HG02970 (cell line): ENCODE measurements at regions not wholly inside any gene's neighbourhood (a gene's known extent, or its start where the extent isn't known, plus 50 kb on each side); places are given as distances from the start of the nearest gene placed in this dataset.
"Not testable (repeated sequence)": the region's sequence is repeated elsewhere in the genome, so short reads cannot be mapped to it uniquely, and the experiment has no call there.

Source experiments
- ATAC-seq: cut with Tn5 transposase; IDR thresholded peaks from one replicate; pipeline ENCODE4 v1.9.1; 2021; ENCODE audit warnings: mild to moderate bottlenecking, moderate library complexity, moderate number of reproducible peaks; ENCODE audit not compliant: unreplicated experiment, low FRiP score

DNA sequence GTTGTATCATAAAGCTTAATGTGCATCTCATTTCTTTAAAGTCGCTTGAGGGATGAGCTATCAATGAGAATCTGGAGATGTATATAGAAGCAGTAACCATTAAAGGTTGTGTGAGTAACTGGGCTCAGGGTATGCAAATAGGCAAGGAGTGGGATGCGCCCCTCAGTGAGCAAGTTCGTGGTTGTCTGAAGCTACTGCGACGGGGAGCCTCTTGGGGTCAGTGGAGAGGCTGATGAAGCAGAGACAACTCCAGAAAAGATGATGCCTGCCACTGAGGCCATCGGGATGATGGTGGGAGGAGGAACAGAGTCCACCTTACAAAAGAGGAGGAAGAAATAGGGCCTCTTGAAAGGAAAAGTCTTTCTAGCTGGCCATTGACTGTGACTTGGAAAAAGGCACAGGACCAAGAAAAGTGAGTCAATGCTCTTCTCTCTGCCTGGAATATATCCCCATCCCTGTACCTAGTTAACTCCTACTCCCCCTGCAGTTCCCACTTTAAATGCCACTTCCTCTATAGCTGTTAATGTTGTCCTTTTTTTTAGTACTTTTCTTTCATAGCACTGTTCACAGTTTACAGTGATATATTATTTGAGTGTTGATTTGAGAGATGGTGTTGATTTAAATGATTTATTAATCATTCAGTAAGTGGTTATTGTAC is 51.4 kb upstream of the LSM6 start:
- no peak for ATAC-seq

DNA sequence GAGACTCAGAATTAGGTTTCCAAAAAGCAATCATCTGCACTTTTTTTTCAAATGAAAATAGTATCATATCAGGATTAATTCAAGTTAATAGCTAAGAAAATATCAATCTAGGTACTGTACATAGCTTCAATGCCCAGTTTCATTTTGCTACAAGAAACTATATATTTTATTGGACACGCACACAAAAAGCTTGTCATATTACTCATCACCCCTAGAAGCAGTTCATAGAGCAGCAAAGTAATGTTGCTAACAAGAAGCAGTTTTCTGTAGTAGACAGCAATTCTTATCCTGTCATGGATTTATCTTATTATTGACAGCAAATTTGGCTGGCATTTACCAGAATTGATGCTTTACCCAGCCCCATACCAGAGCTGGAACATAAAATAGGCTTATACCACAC is 52.3 kb upstream of the LSM6 start:
- no peak for ATAC-seq

DNA sequence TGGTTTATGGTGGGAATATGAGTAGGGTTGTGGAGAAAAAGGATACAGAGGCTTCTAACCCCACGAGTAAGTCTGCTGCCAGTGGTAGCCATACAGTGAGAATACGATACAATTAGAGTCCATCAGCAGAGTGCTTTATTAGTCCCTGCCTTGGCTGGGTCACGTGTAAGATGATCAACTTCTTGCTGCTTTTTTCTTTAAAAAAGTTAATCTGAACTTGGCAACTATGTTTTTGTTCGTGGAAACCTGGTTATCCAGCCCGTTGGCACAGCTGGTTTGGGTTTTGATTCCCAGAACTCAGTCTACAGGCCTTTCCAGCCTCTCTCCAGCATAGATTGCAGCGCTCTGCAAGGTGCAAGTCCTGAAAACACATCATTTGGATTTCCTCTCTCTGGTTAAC is 53.1 kb upstream of the LSM6 start:
- ATAC-seq = no peak

DNA sequence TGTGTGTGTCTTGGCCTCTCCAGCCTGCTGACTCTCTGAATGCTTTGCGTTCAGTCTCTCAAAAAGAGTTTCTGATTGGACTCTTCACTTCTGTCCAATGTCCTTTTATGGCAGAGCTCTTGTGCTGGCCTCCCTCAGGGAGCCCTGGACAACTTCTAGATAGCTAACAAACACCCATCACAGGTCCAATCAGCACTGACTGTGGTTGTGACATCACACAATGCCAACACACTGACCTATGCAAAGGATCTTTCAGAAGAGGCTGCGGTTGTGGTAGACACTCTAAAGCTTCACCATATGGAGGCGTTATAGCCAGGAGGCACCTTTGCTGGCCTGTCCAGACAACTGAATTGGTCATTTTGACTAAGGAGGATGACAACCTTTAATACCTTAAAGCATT is 53.8 kb upstream of the LSM6 start:
- no peak for ATAC-seq

DNA sequence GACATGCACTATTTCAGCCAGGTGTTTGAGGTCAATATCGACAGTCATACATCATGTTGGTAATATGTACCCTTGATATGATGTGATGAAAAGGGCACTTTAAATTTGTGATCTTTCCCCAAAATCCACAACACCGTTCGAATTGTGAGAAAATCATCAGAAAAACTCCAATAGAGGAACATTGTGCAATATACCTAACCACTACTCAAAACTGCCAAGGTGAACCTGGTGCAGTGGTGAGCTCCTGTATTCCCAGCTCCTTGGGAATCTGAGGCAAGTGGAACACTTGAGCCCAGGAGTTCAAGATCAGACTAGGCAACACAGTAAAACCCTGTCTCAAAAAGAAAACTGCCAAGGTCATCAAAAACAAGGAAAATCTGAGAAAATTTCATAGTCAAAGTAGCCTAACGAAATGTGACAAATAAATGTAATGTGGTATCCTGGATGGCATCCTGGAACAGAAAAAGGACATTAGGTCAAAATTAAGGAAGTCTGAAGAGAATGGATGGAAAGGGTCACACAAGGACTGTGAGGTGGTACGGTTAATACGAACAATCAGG is 55.6 kb upstream of the LSM6 start:
- ATAC-seq = no peak

DNA sequence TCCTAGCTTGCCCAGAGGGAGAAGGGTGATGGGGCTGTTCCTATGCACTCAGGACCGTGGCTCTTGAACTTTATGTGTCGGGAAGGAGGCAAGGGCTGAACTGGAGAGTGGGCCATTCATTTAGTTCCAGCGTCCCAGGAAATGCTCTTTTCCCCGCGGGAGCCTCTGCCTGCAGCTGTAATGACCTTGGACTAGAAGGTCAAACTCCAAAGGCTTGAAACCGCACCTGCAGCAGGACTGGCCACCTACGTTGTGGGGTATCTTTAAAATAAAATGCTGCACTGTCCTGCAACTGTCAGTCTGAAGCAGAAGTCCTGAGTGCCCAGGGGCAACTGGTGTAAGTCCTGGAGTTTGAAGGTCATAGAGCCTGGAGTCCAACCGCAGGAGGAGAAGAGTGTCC is 61.5 kb upstream of the LSM6 start:
- no peak for ATAC-seq

DNA sequence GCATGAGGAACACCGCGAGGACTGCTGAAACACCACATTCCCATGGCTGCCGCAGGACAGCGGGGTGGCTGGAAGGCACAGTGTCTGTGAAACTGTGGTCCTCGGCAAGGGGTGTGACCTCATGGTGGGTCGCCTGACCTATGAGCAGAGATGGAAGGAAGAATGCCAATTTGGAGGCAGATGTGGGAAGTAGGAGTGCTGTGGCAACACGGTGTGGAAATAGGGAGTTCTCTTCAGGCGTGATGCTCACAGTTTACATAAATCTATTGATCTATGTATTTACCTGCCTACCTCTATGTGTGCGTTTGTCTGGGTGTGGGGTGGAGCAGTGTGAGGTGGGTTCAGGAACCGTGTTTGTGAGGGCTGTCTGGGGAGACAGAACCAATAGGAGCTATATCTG is 62.3 kb upstream of the LSM6 start:
- no peak for ATAC-seq

DNA sequence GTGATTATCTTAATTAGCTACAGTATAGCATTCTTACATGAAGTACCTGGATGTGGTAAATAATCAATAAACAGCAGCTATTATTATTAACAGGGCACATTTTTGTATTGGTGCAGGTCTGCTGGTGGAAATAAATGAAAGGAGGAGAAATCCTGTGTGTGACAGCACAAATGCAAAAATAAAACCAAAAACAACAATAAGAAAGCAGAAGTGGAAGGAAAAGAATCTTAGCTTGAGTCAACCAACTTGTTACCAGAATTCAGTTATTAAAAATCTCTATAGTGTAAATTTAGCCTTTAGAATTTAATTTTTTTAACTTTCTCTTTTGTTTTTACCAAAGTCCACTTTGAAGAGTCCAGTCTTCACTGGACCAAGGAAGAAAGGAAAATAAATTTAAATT is 63.1 kb upstream of the LSM6 start:
- ATAC-seq = no peak

DNA sequence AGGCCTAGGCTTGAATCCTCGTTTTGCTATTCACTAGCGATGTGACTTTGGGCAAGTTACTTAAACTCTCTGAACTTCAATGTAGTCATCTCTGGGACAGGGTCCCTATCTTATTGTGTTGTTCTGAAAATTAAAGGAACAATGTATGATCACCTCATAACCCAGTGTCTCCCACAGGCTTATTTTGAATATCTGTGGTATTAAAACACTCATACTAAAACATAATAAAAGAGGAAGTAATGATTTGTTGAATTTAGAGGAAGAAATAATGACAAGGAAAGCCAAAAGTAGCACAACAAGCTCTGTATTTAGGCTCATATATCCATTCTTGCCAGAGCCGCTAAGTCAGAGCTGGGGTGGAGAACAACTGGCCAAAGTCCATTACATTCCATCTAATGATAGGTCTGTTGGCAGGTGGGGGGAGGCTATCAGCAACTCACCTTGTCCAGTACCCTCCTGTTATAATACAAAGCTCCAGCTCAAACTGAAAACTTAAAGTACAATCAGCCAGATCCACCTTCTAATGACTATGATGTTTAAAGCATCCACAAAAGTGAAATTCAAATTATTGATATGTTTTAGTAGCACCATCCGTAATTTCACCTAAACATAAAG is 64.5 kb upstream of the LSM6 start:
- no peak for ATAC-seq

DNA sequence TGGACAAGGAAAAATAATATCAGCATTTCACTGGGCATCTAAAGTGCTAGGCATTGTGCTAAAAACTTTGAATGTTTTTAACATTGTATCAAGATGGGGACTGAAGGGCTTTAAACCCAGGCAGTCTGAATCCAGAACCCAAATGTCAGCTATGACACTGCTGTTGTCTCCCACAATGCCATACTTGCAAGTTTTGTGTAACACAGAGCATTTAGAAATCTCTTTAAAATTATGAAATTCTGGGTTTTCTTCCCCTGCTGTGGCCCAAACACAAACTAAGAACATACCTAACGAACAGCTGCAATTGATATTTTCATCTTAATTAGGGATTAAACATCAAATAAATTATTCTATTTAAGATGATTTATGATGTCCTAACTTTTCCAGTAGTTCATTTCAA is 66.8 kb upstream of the LSM6 start:
- no peak for ATAC-seq

DNA sequence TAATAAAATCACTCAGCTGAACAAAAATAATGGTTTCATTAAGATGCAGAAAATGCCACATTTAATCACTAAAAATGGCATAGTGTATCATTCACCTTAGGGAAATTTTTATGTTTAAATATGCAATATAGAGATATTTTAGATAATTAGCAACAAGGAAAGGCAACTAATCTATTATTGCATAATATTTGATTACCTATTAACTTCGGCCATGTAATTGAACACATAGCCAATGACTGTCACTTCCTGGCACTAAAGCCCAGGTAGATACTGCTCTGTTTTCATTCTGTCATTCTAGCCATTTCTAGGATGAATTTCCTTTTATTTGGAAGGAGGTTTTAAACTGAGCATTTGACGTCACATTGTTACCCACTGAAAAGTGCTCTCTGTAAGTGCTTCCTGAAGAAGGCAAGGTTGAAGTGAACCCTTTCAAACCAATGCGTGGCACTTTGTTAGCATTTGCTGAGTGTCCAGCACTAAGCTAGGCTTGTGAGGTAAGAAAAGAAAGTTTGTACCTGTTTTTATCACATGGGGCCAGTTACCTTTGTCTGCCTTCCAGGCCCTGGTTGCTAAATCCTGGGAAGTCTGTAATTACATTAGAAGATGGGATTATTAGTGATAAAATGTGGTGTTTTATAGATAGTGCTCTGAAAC is 67.8 kb upstream of the LSM6 start:
- ATAC-seq = no peak

DNA sequence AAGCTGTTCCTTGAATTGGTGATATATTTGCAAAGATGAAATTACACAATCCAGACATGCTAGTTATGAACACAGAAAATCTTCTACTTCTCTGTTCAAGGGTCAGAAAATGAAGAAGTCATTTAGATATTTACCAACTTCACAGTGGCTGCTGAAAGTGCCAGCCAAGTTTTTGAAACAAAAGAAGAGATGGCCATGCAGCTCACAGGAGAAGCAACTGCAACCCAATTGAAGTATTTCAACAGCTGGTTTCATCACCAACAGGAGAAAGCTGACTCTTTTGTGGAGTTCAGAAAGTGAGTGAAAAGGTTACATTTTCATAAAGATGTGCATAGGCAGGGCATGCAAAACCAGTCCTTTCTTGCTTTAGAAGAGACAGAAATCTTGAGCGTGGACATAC is 70.1 kb upstream of the LSM6 start:
- ATAC-seq = no peak

DNA sequence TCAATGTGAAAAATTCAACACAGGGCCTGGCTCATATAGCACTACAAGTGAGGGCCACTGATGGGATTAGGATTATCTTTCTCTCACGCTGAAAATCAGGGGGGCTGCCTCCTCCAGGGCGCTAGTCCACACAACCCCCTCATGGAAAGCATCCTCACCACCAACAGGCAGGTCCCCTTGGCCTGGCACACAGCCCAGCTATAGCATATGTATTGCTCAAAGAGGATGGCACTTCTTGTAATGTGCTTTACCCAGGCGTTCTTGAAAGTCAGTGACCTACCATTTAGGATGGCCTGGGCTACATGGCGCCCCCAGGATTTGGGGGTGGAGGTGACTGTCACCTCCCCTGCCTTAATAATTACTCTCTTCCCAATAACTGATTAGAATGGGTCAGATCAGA is 71.0 kb upstream of the LSM6 start:
- ATAC-seq = no peak

DNA sequence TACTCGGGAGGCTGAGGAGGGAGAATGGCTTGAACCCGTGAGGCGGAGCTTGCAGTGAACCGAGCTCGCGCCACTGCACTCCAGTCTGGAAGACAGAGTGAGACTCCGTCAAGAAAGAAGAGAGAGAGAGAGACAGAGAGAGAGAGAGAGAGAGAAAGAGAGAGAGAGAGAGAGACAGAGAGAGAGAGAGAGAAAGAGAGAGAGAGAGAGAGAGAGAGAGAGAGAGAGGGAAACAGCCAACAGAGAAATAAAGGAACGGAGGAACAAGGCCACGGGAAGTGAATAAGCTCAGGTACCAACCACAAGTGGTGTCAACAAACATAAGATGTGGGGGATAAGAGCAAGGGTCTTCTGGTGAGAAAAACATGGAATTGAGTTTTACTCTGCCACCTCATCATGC is 71.5 kb upstream of the LSM6 start:
- not testable (repeated sequence) for ATAC-seq

DNA sequence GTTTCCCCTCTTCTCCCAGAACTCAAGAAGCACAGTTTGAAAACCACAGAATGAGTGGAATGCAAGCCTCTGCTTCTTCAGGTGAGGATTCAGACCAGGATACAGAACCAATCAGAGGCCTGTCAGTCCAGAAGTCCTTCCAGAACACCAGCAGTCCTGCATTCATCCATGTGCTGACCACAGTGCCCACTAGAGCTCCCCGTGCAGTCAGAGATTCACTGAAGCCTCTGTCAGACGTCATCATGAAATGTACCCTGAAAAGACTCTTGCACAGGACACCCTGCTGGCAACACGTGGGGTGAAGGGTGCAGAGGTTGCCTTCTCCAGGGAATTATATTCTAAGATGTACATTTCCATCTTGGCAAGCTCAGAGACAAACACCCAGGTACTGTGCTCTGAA is 75.9 kb upstream of the LSM6 start:
- ATAC-seq = no peak

DNA sequence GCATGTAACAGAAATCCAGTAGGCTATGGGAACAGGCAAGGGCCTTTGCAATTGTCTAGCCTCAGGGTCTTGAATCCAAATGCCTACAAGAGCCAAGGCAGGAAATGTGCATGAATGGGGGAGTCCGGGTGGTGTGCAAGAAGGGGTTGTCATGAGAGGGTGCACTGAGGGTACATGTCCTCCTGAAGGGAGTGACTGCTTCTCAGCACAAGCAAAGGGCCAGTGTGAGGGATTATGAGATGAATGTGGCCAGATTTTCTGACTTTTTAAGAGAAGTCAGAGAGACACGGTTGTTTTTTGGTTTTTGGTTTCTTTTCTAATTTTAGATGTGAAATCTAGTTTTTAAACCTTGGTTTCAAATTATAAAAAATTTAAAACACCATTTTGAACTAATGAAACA is 76.5 kb upstream of the LSM6 start:
- ATAC-seq = no peak

DNA sequence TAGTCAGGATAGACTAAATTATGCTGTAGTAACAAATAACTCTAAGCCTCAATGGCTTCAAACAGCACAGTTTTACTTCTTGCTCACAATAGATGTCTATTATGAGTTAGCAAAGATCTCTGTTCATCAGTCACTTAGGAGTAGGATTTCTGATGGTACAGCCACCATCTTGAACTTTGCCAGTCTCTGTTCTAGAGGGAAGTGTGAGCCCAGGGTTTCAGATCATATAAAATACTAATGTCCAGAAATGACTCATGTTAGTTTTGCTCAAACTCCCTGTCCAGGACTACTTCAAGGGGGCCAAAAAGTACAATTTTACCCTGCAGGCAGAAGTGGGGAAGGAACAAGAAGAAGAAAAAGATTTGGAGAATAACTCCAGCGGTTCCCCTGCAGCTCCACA is 77.1 kb upstream of the LSM6 start:
- ATAC-seq = no peak

DNA sequence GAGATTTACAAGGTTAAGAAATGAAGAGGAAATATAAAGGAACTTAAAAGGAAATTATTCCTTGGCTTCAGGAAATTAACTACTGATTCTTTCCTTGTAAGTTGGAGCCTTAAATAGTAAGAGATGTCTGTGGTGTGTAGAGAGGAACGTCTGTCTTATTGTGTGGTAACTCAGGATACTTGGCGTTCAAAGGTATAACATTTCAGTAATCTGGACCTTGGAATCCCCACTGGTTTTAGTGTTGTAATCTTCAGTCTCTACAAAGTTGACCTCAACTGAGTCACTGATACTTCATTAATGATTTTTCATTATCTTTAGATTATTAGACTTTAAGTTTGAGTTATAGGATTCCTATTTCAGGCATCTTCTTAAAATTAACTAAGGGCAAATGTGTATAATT is 79.1 kb upstream of the LSM6 start:
- ATAC-seq = no peak

DNA sequence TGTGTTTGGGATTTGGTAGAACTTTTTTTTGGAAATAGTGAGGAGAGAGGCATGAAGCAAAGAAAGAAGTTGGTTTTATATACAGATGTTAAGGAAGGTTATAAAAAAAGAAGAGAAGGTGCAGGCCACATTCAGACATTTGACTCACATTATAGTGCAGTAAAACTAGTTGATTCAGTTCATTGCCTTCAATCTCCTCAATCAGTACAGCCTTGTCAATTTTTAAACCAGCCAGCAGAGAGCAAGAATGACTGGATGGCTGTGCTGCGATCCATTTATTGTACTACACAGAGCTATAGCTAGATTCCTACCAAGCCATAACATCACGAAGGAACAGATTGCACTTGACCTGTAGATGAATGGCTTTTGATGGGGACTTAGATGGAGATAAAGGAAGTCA is 79.7 kb upstream of the LSM6 start:
- no peak for ATAC-seq

DNA sequence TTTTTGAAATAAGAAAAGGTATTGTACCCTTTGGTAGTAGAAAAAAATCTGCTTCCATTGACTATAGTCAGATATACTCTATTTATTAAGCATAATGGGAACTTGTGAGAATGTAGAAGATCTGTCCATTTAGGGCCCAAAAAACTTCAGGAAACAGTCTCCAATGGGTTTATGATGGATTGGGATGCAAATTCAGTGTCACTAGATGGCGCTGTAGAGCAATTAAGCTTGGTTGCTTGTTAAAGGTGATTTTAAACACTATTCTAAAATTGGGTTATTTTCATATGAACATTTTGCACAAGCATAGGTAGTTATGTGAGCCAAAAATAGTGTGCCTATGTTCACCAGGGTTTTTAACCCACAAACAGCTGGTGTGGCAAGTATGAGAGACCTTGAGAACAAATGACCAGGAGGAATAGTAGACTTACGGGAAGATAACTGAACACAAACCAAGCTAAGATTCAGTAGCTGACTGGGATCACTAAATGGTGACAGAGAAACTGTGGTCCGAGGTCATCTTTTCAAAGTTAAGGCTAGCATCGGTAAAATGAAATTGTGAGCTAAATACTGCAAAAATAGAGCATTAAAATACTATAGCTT is 80.3 kb upstream of the LSM6 start:
- no peak for ATAC-seq

DNA sequence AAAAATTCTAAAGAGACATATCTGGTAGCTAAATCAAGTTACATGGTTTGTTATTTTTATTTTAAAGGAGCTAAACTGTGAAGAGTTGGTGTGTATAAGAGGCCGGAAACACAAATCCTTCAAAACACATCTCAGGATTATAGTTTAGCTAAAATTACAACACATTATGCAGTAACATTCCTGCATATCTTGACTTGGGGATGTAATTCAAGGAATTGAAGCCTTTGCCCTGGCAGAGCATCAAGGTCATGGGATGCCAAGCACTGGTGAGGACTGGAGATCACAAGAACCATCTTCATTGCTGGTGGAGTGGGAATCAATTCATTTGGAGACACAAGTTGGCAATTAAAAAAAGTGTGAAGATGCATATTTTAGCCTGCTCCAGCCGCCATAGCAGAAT is 86.8 kb upstream of the LSM6 start:
- ATAC-seq = no peak

DNA sequence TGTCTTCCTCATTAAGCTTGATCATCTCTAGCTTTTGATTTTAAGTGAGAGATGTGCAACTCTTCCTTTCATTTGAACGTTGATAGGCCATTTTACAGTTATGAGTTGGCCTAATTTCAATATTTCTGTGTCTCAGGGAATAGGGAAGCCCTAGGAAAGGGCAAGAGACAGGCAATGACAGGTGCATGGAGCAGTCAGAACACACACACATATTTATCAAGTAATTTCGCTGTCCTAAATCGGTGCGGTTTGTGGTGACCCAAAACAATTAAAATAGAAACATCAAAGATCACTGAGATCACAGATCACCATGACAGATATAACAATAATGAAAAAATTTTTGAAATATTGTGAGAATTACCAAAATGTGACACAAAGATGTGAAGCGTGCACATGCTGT is 87.7 kb upstream of the LSM6 start:
- no peak for ATAC-seq
